IMR-90 (cell line): ENCODE measurements at regions not wholly inside any gene's neighbourhood (a gene's known extent, or its start where the extent isn't known, plus 50 kb on each side); places are given as distances from the start of the nearest gene placed in this dataset.
A peak's percentile ranks its signal among the peaks of the same experiment; 100 is the strongest.

ENCODE experiments used
- ATAC-seq: fragments of 200-7000 bp; cut with Tn5 transposase; 2 replicates; pipeline ENCODE4 v1.9.1; 2020; ENCODE audit warnings: low read depth, mild to moderate bottlenecking, moderate library complexity
- BruUV-seq: library from RNA; stranded (reverse); fragments of 400-500 nt; replicated peaks from 2 replicates; lab custom pipeline; 2021; lab: Mats Ljungman, UMichigan
- CTCF ChIA-PET: fragments of 300-600 bp; formaldehyde crosslinking; extraction: SDS; loops from one replicate; lab custom pipeline; 2021; ENCODE audit warnings: antibody characterized with exemption; lab: Yijun Ruan, JAX
- POLR2A ChIA-PET: fragments of 300-600 bp; sonication (Branson Sonifier 250); formaldehyde crosslinking; loops from one replicate; lab custom pipeline; 2022; ENCODE audit warnings: antibody characterized with exemption; ENCODE audit not compliant: unreplicated experiment; lab: Charles Lee
- DNase-seq: peaks from one replicate; pipeline ENCODE4 v3.0.0; 2013
- H2AFZ ChIP-seq: replicated peaks from 2 replicates; pipeline ENCODE3; 2013; ENCODE audit warnings: low read length, mild to moderate bottlenecking; ENCODE audit not compliant: poor library complexity
- H2AK5ac ChIP-seq: 2 replicates; pipeline ENCODE4 v1.6.1; 2013; ENCODE audit warnings: low read depth, low read length, inconsistent platforms
- H2AK9ac ChIP-seq: replicated peaks from 2 replicates; pipeline ENCODE3; 2013; ENCODE audit warnings: mild to moderate bottlenecking, low read depth, low read length, moderate library complexity; ENCODE audit not compliant: poor library complexity
- H2BK120ac ChIP-seq: 2 replicates; pipeline ENCODE4 v1.6.1; 2013; ENCODE audit warnings: low read depth, low read length, inconsistent platforms
- H2BK15ac ChIP-seq: 3 replicates; pipeline ENCODE4 v1.6.1; 2013; ENCODE audit warnings: low read depth, low read length, inconsistent platforms
- H2BK20ac ChIP-seq: 2 replicates; pipeline ENCODE4 v1.6.1; 2013; ENCODE audit warnings: low read depth, mild to moderate bottlenecking, inconsistent platforms, low read length, moderate library complexity
- H2BK5ac ChIP-seq: 2 replicates; pipeline ENCODE4 v1.6.1; 2013; ENCODE audit warnings: mild to moderate bottlenecking, low read depth, low read length, inconsistent platforms; ENCODE audit not compliant: poor library complexity, severe bottlenecking
- H3K14ac ChIP-seq: replicated peaks from 2 replicates; pipeline ENCODE4 v1.6.1; 2013; ENCODE audit warnings: low read depth, low read length, inconsistent platforms
- H3K18ac ChIP-seq: 2 replicates; pipeline ENCODE4 v1.6.1; 2013; ENCODE audit warnings: low read depth, low read length, control low read depth
- H3K23ac ChIP-seq: 2 replicates; pipeline ENCODE4 v1.6.1; 2013; ENCODE audit warnings: low read depth, low read length, inconsistent platforms
- H3K27ac ChIP-seq: 2 replicates; pipeline ENCODE4 v1.5.1; 2013; ENCODE audit warnings: mild to moderate bottlenecking, control low read depth, low read length; ENCODE audit not compliant: insufficient read depth
- H3K27me3 ChIP-seq: 2 replicates; pipeline ENCODE4 v1.6.1; 2013; ENCODE audit warnings: low read length; ENCODE audit not compliant: control insufficient read depth, insufficient read depth
- H3K36me3 ChIP-seq: 2 replicates; pipeline ENCODE4 v1.6.1; 2013; ENCODE audit warnings: low read length, mixed read lengths; ENCODE audit not compliant: control insufficient read depth, insufficient read depth
- H3K4ac ChIP-seq: 2 replicates; pipeline ENCODE4 v1.6.1; 2013; ENCODE audit warnings: low read depth, low read length, inconsistent platforms
- H3K4me1 ChIP-seq: 2 replicates; pipeline ENCODE4 v1.6.1; 2013; ENCODE audit warnings: low read length, mixed read lengths; ENCODE audit not compliant: control insufficient read depth, insufficient read depth
- H3K4me2 ChIP-seq: 2 replicates; pipeline ENCODE4 v1.6.1; 2013; ENCODE audit warnings: low read depth, mild to moderate bottlenecking, control low read depth, low read length, moderate library complexity
- H3K4me3 ChIP-seq: 2 replicates; pipeline ENCODE4 v1.5.1; 2013; ENCODE audit warnings: low read depth, mild to moderate bottlenecking, control low read depth, low read length, moderate library complexity; ENCODE audit not compliant: insufficient read depth
- H3K56ac ChIP-seq: 2 replicates; pipeline ENCODE4 v1.6.1; 2013; ENCODE audit warnings: low read length, inconsistent platforms; ENCODE audit not compliant: insufficient read depth; ENCODE audit errors: extremely low read depth
- H3K79me1 ChIP-seq, 2 experiments: 2 replicates each; pipeline ENCODE4 v1.6.1; 2013; ENCODE audit warnings: low read length in 2 of 2, inconsistent platforms in 1 of 2, low read depth in 1 of 2
- H3K9ac ChIP-seq: 2 replicates; pipeline ENCODE4 v1.6.1; 2013; ENCODE audit warnings: low read depth, low read length, control low read depth
- H3K9me1 ChIP-seq: 2 replicates; pipeline ENCODE4 v1.6.1; 2013; ENCODE audit warnings: low read length, inconsistent platforms; ENCODE audit not compliant: insufficient read depth
- H3K9me3 ChIP-seq: 2 replicates; pipeline ENCODE4 v1.6.1; 2013; ENCODE audit warnings: low read length; ENCODE audit not compliant: control insufficient read depth, insufficient read depth
- H4K20me1 ChIP-seq: 2 replicates; pipeline ENCODE4 v1.6.1; 2013; ENCODE audit warnings: low read length, inconsistent platforms; ENCODE audit not compliant: insufficient read depth
- H4K5ac ChIP-seq: 2 replicates; pipeline ENCODE4 v1.6.1; 2013; ENCODE audit warnings: mild to moderate bottlenecking, low read depth, low read length, control low read depth
- H4K8ac ChIP-seq, 2 experiments: 2 replicates each; pipeline ENCODE4 v1.6.1; 2013; ENCODE audit warnings: low read depth in 2 of 2, low read length in 2 of 2, control low read depth in 1 of 2, inconsistent platforms in 1 of 2
- H4K91ac ChIP-seq: 2 replicates; pipeline ENCODE4 v1.6.1; 2013; ENCODE audit warnings: low read depth, low read length, inconsistent platforms; ENCODE audit not compliant: insufficient read depth
- CEBPB ChIP-seq: IDR thresholded peaks from 2 replicates; pipeline ENCODE4 v1.6.1; 2012; ENCODE audit warnings: low read depth, low read length, improper control_type of control experiment
- MAFK ChIP-seq: IDR thresholded peaks from 2 replicates; pipeline ENCODE4 v1.6.1; 2012; ENCODE audit warnings: low read depth, low read length, improper control_type of control experiment
- WGBS, 2 experiments: methylation state at CpG; one replicate each; pipeline versions ENCODE4 v1.1.5 to v1.1.7; 2013; ENCODE audit warnings: missing lambda C conversion rate in 2 of 2; ENCODE audit not compliant: insufficient read length in 1 of 2; ENCODE audit errors: extremely low coverage in 2 of 2; 5-methylcytosine and 5-hydroxymethylcytosine counted together
- dilution Hi-C: fragments of 300-500 bp; cut with HindIII; formaldehyde crosslinking; loops from one replicate; pipeline ENCODE4 v1.14.3; 2018; ENCODE audit warnings: low sequenced_read_pairs; ENCODE audit not compliant: unreplicated experiment
- in situ Hi-C: fragments of 300-500 bp; cut with MboI; formaldehyde crosslinking; loops from 3 replicates; pipeline ENCODE4 v1.14.3; 2019; ENCODE audit warnings: low sequenced_read_pairs, inconsistent platforms, mixed read lengths
- intact Hi-C: fragments of 100-400 bp; cut with micrococcal nuclease; formaldehyde crosslinking; loops from 2 replicates; pipeline ENCODE4 v1.10.0; 2022

- no peak overlapping the region for H3K27ac ChIP-seq
- H3K79me1 ChIP-seq: no peaks in the 10 kb centered on the region
- no peak overlapping the region for H3K18ac ChIP-seq
- H3K9ac ChIP-seq: no peak overlapping the region
- H3K36me3 ChIP-seq: no peaks in the 10 kb centered on the region
- ChIA-PET CTCF (no interaction called here), POLR2A (no interaction called here)
- dilution Hi-C loops (no loop called here), in situ Hi-C loops (no loop called here), intact Hi-C loops (no loop called here)
- no peak overlapping the region for H4K91ac ChIP-seq
- H2BK20ac ChIP-seq: no peak overlapping the region
- H3K4me1 ChIP-seq: no peaks in the 10 kb centered on the region
- no peak for TF ChIP-seq CEBPB
- peak; percentile 73 for TF ChIP-seq MAFK
- ATAC-seq (no peak), DNase-seq (no peak)
- H3K4ac ChIP-seq: no peak overlapping the region
- no peak overlapping the region for H2BK5ac ChIP-seq
- H2AK5ac ChIP-seq: no peak overlapping the region
- no peak overlapping the region for H4K8ac ChIP-seq
- no peak overlapping the region for H3K4me3 ChIP-seq
- H3K23ac ChIP-seq: no peak overlapping the region
- no peak overlapping the region for H2AFZ ChIP-seq
- no peak overlapping the region for H2BK120ac ChIP-seq
- no TSS peak for BruUV-seq
- H2AK9ac ChIP-seq: no peak overlapping the region
- H3K56ac ChIP-seq: no peak overlapping the region
- no peak overlapping the region for H3K14ac ChIP-seq
- H3K9me3 ChIP-seq: no peaks in the 10 kb centered on the region
- no peaks in the 10 kb centered on the region for H3K27me3 ChIP-seq
- no peak overlapping the region for H4K5ac ChIP-seq
- no CpG with 5 or more reads among the region's 2 CpGs for WGBS, 2 experiments
- no peaks in the 10 kb centered on the region for H4K20me1 ChIP-seq
- H3K9me1 ChIP-seq: no peaks in the 10 kb centered on the region
- H3K4me2 ChIP-seq: no peak overlapping the region
- no peak overlapping the region for H2BK15ac ChIP-seq
Measured at GRCh38 chr7:25621993-25622392, 393.7 kb upstream of the NPVF start.
